ENCODE measurements at regions not wholly inside any gene's neighbourhood (a gene's known extent, or its start where the extent isn't known, plus 50 kb on each side); places are given as distances from the start of the nearest gene placed in this dataset.

DNA sequence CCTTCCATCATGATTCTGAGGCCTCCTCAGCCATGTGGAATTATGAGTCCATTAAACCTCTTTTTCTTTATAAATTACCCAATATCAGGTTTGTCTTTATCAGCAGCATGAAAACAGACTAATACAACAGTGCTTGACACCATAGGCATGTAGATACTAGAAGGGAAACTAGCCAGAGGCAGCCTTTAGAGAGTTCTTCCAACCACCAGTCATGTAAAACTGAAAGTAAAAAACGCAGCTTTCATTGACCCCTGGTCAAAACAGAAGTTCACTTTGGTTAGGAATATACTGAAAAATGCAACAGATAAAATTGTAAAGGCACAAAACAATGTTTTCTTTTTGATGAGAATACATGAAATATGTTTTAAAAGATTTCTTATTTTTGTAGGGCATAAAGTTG lies 122.8 kb upstream of the L3MBTL4 start:
- TF ChIP-seq GABPA (IDR thresholded peaks at IDR 0.05; ENCODE audit: low read depth) (no peak), POLR2AphosphoS5 (IDR thresholded peaks at IDR 0.05; ENCODE audit: low read depth) (no peak)
- TF ChIP-seq, protein P1, sequence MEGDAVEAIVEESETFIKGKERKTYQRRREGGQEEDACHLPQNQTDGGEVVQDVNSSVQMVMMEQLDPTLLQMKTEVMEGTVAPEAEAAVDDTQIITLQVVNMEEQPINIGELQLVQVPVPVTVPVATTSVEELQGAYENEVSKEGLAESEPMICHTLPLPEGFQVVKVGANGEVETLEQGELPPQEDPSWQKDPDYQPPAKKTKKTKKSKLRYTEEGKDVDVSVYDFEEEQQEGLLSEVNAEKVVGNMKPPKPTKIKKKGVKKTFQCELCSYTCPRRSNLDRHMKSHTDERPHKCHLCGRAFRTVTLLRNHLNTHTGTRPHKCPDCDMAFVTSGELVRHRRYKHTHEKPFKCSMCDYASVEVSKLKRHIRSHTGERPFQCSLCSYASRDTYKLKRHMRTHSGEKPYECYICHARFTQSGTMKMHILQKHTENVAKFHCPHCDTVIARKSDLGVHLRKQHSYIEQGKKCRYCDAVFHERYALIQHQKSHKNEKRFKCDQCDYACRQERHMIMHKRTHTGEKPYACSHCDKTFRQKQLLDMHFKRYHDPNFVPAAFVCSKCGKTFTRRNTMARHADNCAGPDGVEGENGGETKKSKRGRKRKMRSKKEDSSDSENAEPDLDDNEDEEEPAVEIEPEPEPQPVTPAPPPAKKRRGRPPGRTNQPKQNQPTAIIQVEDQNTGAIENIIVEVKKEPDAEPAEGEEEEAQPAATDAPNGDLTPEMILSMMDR (IDR thresholded peaks at IDR 0.05; ENCODE audit: insufficient read depth, low read length), result no peak
- TF ChIP-seq, protein P2, sequence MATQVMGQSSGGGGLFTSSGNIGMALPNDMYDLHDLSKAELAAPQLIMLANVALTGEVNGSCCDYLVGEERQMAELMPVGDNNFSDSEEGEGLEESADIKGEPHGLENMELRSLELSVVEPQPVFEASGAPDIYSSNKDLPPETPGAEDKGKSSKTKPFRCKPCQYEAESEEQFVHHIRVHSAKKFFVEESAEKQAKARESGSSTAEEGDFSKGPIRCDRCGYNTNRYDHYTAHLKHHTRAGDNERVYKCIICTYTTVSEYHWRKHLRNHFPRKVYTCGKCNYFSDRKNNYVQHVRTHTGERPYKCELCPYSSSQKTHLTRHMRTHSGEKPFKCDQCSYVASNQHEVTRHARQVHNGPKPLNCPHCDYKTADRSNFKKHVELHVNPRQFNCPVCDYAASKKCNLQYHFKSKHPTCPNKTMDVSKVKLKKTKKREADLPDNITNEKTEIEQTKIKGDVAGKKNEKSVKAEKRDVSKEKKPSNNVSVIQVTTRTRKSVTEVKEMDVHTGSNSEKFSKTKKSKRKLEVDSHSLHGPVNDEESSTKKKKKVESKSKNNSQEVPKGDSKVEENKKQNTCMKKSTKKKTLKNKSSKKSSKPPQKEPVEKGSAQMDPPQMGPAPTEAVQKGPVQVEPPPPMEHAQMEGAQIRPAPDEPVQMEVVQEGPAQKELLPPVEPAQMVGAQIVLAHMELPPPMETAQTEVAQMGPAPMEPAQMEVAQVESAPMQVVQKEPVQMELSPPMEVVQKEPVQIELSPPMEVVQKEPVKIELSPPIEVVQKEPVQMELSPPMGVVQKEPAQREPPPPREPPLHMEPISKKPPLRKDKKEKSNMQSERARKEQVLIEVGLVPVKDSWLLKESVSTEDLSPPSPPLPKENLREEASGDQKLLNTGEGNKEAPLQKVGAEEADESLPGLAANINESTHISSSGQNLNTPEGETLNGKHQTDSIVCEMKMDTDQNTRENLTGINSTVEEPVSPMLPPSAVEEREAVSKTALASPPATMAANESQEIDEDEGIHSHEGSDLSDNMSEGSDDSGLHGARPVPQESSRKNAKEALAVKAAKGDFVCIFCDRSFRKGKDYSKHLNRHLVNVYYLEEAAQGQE (IDR thresholded peaks at IDR 0.05; ENCODE audit: insufficient replicate concordance, low read depth), result no peak
